Eye (tissue), 1 donor: ENCODE measurements at regions not wholly inside any gene's neighbourhood (a gene's known extent, or its start where the extent isn't known, plus 50 kb on each side); places are given as distances from the start of the nearest gene placed in this dataset.

Source experiments
- DNase-seq: peaks from one replicate; pipeline ENCODE4 v3.0.0-alpha.2; 2015

- DNase-seq: peak; percentile 59
Observed at GRCh38 chr3:73680391-73681095, 55.8 kb upstream of the PDZRN3 start.

- no peak for DNase-seq
Observed at GRCh38 chr3:73677336-73678024, 52.7 kb upstream of the PDZRN3 start.
